ENCODE measurements at regions not wholly inside any gene's neighbourhood (a gene's known extent, or its start where the extent isn't known, plus 50 kb on each side); places are given as distances from the start of the nearest gene placed in this dataset.

DNA sequence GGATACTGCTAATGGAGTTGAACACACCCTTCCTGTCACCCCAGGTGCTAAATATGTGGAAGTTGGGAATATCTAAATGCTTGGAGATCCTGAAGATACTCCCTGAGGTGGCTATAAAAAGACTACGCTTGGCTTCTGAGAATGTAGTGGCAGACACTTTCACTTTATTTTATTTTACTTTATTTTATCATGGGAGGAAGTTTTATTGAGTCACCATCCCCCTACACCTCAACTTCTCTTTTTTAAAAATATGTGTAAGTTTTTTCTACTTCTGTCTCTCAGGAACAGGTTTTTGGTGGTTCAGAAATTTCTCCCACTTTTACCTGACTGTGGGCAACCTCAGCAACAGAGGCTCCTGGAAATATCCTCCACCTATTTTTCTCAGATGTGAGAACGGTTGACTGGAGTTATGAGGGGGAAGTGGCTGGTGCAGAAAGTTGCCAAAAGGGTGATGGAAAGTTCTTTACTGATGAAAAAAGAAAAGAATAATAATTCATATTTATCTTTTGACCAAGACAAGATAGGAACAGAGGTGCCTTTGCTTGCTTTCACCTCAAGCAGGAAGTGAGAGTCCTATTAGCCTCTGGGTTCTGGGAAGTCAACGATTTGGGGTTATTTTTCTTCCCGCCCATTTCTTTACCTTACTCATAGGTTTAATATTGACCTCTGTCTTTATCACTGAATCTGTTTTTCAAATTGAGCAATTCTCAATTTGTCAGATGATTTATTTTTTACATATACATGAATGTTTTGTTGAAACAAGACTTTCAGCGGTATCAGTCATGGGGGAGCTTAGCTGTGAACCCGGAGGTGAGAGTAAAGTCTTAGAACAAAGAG is 103.6 kb downstream of the AHR start:
- TF ChIP-seq CTCF (IDR thresholded peaks at IDR 0.05) = no peak
- TF ChIP-seq POLR2A (IDR thresholded peaks at IDR 0.05) = no peak

All from tibial nerve (tissue), 3 donors.